Urothelium cell line (cell line): ENCODE measurements at regions not wholly inside any gene's neighbourhood (a gene's known extent, or its start where the extent isn't known, plus 50 kb on each side); places are given as distances from the start of the nearest gene placed in this dataset.

Experiments
- DNase-seq: peaks from one replicate; pipeline ENCODE4 v3.0.0; 2011; ENCODE audit warnings: low spot score, mixed read lengths
- FAIRE-seq: peaks from 2 replicates; lab custom pipeline; 2011; peaks lifted over from hg19 to GRCh38; lab: Jason Lieb, UNC

DNA sequence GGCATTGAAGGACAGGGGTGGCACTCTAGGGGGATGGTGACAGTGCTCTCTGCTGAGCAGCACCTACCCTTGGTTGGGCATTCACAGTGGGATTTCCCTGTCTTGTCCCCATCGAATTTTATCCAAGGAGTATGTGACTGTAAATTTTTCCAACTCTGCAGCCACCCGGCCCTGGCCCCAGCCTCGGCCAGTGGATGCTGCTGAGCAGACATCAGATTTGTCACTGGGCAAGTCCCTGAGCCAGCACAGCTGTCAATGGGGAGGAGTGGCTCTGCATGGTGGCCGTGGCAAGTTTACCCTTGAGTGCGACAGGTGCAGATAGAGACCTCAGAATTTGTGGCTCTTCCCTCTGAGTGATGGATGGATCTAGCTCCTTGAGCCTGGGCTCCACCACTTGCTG, 240.2 kb upstream of the CSF3R start:
- DNase-seq (no peak), FAIRE-seq (no peak)

DNA sequence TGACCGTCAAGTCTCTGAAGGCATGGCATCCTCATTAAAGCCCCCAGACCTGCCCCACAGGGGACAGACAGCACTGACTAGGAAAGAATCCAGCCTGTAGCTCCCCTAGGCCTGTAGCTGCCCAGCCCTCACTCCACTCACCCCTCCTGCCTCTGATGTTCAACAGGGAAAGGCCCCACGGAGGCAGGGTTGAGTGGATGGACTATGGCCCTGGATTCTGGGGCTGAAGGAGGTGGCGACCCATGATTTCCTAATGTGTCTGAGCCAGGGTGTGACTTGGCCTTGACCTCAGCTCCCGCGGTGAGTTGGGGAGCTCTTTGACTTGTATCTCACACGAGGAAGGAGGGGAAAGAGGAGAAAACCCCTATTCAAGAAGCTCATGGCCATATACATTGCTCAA, 238.5 kb upstream of the CSF3R start:
- no peak for DNase-seq
- no peak for FAIRE-seq

DNA sequence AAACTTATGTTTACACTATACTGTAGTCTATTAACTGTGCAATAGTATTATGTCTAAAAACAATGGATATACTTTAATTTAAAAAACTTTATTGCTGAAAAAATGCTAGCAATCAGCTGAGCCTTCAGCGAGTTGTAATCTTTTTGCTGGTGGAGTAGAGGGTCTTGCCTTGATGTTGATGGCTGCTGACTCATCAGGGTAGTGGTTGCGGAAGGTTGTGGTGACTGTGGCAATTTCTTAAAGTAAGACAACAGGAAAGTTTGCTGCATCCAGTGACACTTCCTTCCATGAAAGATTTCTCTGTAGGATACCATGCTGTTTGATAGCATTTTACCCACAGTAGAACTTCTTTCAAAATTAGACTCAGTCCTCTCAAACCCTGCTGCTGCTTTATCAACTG, 234.7 kb upstream of the CSF3R start:
- DNase-seq = no peak
- FAIRE-seq = no peak

DNA sequence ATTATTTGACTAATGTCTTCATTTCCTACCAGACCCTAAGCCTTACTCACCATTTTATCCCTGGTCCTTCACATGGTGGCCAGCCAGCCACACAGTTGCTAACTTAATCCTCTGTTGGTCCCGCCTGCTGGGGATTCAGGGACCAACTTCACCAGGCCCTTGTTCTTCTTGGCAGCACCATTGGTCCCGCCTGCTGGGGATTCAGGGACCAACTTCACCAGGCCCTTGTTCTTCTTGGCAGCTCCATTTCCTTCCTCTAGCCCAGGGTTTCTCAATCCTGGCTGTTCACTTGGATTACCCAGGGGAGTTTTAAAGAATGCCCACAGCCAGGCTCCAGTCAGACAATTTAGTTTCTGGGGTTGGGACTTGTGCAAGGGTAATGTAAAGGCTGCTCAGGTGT, 233.1 kb upstream of the CSF3R start:
- no peak for DNase-seq
- FAIRE-seq = no peak

DNA sequence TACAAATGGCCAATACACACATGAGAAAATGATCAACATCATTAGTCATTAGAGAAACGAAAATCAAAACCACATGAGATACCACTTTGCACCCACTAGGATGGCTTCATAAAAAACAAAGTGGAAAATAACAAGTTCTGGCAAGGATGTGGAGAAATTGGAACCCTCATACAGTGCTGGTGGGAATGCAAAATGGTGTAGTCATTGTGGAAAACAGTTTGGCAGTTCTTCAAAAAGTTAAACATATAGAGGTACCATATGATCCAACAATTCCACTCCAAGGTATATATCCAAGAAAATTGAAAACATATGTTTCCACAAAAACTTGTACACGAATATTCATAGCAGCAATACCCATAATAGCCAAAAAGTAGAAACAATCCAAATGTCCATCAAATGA, 231.6 kb upstream of the CSF3R start:
- FAIRE-seq = no peak
- no peak for DNase-seq

DNA sequence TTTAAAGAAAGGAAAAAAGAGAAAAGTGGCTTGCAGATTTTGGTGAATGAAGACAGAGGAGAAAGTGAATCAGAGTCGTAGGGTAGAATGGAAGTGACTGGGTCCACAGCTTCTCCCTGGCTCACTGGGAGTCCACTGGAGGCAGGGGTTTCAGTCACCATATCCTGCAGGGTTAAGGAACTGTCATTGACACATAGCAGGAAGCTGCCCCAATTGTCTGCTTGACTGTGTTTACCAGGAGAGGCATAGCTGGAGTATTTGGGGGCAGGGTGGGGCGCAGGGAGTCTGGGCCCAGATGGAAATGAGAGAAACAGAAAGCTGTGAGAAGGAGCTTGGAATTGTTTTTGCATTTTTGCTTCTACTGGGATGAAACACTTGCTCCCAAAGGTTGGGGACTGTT, 228.8 kb upstream of the CSF3R start:
- FAIRE-seq (no peak), DNase-seq (no peak)

DNA sequence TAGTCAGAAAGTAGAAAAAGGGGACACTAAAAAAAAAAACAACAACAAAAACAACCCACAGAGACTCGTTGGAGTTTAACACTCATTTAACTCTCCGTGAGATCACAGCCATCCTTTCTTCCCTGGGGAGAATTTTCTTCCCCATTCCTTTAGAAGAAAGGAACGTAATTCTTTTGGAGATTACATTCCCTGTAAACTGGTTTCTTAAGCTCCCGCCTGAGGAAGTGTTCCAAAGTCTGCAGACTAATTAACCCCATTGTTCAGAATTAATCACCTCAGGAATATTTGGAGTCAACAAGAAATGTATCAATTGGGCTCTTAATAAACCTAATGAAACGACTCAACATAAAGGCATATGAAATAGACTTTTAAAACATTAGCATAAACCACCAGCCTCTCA, 228.2 kb upstream of the CSF3R start:
- FAIRE-seq = no peak

DNA sequence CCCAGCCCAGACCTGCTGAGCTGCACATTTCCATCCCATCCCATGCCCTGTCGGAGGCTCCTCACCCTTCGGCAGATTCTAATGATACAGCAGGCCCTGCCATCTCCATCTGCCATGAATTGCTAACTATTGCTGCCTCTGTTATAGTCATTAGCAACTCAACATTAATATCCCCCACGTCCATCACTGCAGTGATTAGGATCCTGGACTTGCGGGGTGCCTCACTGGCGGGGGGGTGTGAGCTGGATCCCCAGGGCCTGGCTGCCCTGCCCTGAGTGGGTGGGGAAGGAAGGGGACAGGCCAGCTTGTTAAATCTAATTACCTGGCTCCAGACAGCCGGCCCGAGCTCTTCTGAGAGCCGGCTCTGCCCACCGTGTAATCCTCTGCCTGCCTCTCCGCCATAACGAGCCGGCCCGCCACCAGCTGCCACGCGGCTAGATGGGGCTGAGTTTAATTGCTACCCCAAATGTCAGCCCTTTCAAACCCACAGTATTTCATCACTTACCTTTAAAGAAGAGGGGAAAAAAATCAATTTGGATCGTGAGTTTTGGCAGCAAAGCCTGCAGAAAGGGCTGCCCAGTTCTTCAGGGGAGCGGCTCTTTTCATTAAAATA, 227.3 kb upstream of the CSF3R start:
- DNase-seq (no peak), FAIRE-seq (no peak)

More for the DNA sequence above, 228.2 kb upstream of the CSF3R start:
- no peak for DNase-seq

DNA sequence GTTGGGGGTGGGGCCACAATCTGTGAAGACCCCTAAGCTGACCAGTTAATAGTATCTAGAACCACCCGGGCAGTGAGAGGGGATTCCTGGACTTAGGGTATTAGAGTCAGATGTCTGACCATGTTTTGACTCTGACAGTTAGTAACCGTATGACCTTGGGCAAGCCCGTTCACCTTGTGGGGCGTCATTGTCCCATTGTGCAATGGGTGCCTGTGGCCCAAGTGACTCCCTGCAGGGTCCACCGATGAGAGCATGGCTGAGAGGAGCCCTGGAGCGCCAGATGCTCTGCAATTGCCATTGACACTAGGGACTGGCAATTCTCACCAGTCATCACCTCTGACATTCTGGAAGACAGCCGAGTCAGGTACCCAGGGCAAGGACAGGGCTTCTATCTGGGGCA, 225.9 kb upstream of the CSF3R start:
- FAIRE-seq (no peak), DNase-seq (no peak)

DNA sequence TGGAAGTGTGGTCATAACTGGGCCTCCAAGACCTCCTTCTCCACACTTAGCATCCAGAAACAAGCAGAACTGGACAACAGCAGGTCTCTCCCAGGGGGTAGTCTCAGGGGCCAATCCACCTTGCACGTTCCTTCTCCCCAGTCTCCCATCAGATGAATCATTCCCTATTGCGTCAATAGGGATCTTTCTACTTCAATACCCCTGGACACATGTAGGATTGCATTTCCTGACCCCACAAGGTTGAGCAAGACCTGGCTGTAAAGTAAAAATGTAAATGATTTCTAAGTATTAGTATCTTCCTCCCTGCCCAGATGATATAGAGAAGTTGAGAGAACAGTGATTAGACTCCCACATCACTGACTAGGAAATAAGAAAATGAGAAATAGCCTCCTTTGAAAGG, 224.5 kb upstream of the CSF3R start:
- no peak for DNase-seq
- no peak for FAIRE-seq

DNA sequence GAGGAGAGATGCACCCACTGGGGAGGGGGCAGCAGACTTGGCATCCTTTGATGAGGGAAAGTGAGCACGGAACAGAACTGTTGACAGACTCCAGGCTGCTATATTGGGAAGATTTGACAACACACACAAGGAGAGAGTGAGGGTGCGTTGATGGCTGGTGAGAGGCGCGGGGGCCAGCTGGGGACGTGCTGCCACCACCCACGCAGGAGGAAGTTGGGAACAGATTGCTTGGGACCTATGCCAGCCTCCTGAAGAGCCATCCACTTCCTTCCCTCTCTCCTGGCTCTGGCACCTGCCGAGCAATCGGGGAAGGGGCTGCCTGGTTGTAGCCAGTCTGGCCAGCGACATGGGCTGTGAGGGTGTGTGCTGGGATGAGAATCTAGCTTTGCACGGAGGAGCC, 223.7 kb upstream of the CSF3R start:
- FAIRE-seq (no peak), DNase-seq (no peak)

DNA sequence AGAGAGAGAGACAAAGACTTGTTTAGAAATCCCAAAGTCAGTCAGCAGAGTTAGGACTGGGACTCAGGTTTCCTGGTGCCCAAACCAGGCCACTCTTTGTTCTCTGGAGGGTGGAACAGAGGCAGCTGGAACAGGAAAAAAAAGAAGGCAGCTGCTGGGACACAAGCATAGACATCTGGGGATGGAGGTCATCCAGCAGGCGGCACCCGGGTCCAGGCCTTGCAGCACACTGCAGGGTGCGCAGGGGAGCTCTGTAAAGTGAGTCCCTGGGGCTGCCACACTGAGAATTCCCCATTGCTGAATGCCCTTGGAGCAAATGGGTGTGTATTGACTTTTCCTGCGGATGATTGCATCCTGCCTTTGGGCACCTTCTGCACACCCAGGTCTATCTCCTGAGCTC, 222.9 kb upstream of the CSF3R start:
- DNase-seq = no peak
- no peak for FAIRE-seq

DNA sequence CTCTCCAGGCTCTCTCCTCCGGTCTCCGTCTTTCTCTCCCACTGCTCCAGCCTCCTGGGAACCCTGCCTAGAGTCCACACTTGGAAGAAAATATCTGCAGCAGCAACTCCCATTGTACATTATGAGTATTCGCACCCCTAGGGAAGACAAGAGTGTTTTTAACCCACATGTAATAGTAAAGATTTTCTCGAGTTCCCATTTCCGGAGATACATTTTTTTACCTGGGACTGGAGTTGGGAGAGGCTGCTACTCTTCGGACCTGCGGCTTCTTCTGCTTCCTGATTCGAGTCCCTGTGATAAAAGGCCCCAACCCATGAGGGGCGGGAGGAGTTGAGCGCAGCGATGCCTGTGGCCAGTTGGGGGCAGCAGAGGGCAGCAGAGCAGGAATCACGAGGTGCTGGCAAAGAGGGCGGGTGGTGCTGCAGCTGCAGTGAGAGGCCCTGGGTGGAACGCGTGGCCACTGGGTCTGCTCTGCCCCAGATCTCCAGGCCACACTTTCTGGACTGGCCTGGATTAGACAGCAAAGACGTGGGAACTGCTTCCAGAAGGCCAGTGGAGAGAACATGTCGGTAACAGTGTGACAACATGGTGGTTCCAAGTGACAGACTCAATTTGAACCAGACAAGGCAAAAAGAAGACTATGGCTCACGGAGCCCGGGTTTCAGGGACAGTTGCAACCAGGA, 221.0 kb upstream of the CSF3R start:
- DNase-seq = peak; percentile 80
- peak; percentile 74 for FAIRE-seq

DNA sequence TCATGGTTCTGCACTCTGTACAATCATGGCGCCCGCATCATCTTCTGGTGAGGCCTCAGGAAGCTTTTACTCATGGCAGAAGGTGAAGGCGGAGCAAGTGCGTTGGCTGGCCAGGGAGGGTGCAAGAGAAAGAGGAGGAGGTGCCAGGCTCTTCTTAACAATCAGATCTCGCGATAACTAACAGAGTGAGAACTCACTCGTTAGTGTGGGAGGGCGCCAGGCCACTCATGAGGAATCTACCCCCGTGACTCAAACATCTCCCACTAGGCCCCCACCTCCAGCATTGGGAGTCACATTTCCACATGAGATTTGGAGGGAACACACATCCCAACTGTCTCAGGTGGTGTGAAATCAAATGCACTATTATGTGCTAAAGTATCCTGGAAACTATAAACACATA, 220.2 kb upstream of the CSF3R start:
- no peak for DNase-seq
- FAIRE-seq = no peak

DNA sequence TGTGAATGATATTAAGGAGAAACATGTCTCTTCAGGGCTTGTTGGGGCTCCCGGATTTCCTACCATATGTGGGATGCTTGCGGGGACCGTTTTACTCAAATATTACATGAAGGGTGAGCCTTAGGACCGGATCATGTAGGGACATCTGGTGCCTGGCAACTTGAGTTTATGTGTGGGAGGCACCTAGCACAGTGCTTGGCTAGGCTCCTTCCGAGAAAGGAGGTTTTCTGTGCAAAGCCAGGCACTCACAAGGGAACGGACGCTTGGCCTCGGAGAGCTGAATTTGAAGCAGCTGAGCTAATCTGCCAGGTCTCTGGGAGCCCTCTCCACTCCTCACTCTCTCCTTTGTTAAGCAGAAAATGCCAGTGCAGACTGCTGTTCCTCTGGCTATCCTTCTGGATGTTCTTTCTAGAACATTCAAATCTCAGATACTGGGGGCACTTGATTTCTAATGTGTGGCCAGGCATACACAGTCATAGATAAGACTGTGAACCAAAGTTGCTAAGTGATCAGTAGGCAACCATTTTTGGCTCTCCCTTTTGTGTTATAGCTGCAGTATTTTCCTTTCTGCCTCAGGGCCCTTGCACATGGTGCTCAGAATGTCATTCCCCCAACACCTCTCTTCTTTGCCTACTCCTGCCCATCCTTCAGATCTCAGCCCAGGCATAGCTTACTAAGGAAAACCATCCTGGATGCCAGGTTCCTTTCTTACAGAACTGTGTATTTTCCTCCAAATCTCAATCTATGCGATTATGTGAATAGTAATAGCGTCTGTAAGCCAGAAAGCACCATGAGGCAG, 216.6 kb upstream of the CSF3R start:
- no peak for FAIRE-seq
- DNase-seq = no peak

DNA sequence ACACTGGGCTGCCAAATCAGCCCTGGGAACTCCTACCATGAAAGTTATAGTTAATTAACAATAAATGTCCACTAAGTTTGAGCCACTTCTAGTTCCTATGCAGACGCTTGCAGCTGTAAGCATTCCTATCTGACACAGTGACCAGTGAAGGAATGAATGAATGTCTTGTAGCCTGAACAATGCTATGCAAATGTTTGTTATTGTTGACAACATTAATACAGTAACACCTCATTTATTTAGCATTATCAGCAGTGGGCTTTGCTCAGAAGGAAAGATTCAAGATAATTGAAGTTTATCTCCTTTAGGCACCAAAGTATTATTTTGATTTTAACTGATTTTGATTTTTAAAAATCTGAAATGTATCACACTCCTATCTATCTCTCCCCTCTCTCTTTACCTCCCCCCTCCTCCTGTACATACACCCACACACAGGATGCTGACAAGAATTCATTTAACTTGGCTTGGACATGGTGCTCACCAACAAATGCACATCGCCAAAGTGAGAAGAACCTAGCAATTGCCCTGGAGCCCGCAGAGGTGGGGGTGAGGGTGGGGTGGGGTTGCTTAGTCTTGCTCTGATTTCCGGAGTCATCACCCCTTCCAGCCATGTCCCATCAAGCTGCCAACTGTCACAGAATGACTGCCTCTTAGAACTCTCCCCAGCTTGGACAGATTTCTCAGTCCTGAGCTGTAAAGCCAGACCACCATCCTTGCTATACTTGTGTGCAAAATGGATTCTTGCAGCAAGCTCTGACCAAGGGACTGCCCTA, 215.3 kb upstream of the CSF3R start:
- DNase-seq (no peak), FAIRE-seq (no peak)

DNA sequence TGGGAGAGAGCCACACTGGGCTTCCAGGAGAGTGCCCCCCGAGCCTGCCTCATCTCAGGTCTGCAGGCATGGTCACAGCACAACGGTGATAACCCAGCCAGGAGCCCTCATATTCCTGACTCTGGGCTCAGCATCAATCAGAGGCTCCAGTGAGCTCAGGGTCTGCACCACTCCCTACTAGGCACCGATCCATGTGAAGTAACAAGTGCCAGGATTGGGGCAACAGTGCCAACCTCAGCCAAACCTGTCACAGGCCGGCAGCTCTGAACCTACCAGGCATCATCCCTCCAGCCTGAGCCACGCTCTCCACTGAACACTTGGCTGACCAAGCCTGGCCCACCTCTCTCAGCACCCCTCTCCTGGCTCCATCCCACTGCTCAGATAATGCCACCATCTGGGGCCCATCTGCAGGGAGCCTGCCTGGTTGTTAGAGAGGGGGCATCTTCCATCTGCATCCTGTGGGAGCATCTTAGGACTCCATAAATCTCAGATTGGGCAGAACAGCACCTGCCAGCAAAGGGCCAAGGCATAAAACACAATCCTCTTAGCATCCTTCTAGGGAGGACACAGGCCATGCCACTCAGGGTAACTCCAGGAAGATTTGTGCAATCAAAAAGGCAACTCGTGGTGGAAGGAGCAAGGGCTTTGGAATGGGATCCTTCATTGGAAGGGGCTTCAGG, 213.7 kb upstream of the CSF3R start:
- no peak for FAIRE-seq
- DNase-seq = no peak

DNA sequence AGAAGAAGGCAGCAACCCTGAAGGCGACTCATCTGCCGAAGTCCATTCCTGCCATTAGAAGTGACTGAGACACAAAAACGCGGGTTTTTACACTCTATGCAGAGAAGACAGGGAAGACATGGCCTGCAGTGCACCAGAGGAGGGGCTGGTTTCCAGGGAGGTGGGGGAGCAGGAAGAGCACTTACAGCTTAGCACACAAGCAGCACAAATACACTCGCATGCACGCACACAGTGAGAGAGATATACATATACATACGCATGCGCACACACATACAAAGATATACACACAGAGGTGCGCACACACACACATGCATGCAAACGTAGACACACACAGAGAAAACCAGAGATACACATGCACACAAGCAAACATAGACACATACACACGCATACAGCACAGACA, 210.9 kb upstream of the CSF3R start:
- no peak for FAIRE-seq
- no peak for DNase-seq

DNA sequence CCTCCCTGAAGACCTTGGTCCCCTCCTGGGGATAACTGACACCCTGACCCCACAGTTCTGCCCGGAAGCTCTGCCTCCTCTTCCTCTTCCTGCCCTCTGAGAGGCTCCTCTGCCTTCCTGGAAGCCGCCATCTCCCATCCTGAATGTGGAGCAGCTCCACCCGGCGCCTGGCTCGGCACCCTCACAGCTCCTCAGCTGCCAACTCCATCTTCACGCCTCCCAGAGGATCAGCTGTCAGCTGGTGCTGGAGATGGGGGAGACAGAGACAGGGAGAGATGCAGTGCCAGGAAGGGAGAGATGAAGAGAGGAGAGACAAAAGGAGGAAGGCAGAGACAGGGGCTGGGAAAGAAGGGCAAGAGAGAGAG, 210.4 kb upstream of the CSF3R start:
- FAIRE-seq (no peak), DNase-seq (no peak)

DNA sequence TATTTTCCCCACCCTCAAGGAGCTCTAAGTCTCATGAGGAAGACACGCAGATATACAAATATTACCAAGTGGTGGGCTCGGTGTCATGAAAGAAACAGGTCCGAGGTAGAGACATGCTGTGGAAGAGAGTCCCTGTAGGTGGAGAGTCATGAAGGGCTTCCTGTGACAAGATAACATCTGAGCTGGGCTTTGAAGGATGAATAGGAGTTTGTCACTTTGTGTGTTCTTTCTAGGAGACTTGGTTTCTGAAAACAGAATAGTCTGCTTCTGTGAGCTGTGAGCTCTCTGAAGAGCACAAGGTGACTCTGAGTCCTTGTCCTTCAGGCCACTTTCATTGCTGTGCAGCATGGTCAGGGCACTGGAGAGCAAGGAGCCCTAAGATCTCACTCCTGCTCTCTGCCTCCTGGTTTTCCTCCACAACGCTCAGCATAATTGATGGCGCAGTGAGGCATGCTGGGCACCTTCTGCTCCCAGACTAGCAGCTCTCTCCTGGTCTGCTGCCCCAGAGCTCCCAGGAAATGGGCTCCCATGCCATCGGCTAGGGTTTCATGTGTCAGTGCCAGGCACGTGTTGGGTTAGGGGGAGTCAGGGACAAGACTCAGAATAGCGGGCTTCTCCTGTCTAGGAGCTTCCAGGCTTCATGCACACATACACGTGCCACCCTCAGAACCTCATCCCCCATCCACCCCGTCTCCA, 209.9 kb upstream of the CSF3R start:
- no peak for DNase-seq
- FAIRE-seq = no peak
